ENCODE measurements at regions not wholly inside any gene's neighbourhood (a gene's known extent, or its start where the extent isn't known, plus 50 kb on each side); places are given as distances from the start of the nearest gene placed in this dataset.

GRCh38 chr17:77479372-77480198 is 338.8 kb downstream of the SEC14L1 start:
- no peak for DNase-seq

GRCh38 chr17:77480199-77480508 is 339.4 kb downstream of the SEC14L1 start:
- no peak for DNase-seq

- DNase-seq = no peak
These were observed 339.9 kb downstream of the SEC14L1 start for GRCh38 chr17:77480509-77481215.

GRCh38 chr17:77481476-77482374 is 341.0 kb downstream of the SEC14L1 start:
- no peak for DNase-seq

- DNase-seq = no peak
These were observed 341.8 kb downstream of the SEC14L1 start for GRCh38 chr17:77482375-77483127.

GRCh38 chr17:77483128-77483598 is 342.4 kb downstream of the SEC14L1 start:
- DNase-seq = no peak

GRCh38 chr17:77484111-77484510 is 343.3 kb downstream of the SEC14L1 start:
- DNase-seq = no peak

- no peak for DNase-seq
These were observed 344.5 kb downstream of the SEC14L1 start for GRCh38 chr17:77485089-77485833.

GRCh38 chr17:77487211-77487629 is 346.5 kb downstream of the SEC14L1 start:
- no peak for DNase-seq

- no peak for DNase-seq
These were observed 347.1 kb downstream of the SEC14L1 start for GRCh38 chr17:77487677-77488530.

GRCh38 chr17:77488531-77489238 is 347.9 kb downstream of the SEC14L1 start:
- DNase-seq = no peak

- no peak for DNase-seq
These were observed 348.6 kb downstream of the SEC14L1 start for GRCh38 chr17:77489239-77489892.

GRCh38 chr17:77489893-77490255 is 349.1 kb downstream of the SEC14L1 start:
- DNase-seq = no peak

- no peak for DNase-seq
These were observed 349.8 kb downstream of the SEC14L1 start for GRCh38 chr17:77490361-77491183.

GRCh38 chr17:77491921-77492445 is 351.2 kb downstream of the SEC14L1 start:
- no peak for DNase-seq

GRCh38 chr17:77492446-77493237 is 351.9 kb downstream of the SEC14L1 start:
- DNase-seq = no peak

GRCh38 chr17:77493238-77493820 is 352.6 kb downstream of the SEC14L1 start:
- DNase-seq = no peak
